H9 (cell line): ENCODE measurements at regions not wholly inside any gene's neighbourhood (a gene's known extent, or its start where the extent isn't known, plus 50 kb on each side); places are given as distances from the start of the nearest gene placed in this dataset.
"Not testable (repeated sequence)": the region's sequence is repeated elsewhere in the genome, so short reads cannot be mapped to it uniquely, and the experiment has no call there.

Experiments
- DNase-seq: peaks from one replicate; pipeline ENCODE4 v3.0.0-alpha.2; 2017
- H2AFZ ChIP-seq: one replicate; pipeline ENCODE4 v1.6.1; 2013; ENCODE audit warnings: mild to moderate bottlenecking, low read length, control low read depth, moderate library complexity
- H2AK5ac ChIP-seq: 2 replicates; pipeline ENCODE4 v1.6.1; 2013; ENCODE audit warnings: low read length, control low read depth, mixed read lengths; ENCODE audit not compliant: insufficient read length
- H2BK120ac ChIP-seq: one replicate; pipeline ENCODE4 v1.6.1; 2013; ENCODE audit warnings: low read depth, mild to moderate bottlenecking, low read length, control low read depth, inconsistent platforms; ENCODE audit not compliant: poor library complexity, severe bottlenecking
- H2BK12ac ChIP-seq: 2 replicates; pipeline ENCODE4 v1.6.1; 2013; ENCODE audit warnings: low read length, control low read depth, mixed read lengths, low read depth; ENCODE audit not compliant: insufficient read length
- H2BK15ac ChIP-seq: 2 replicates; pipeline ENCODE4 v1.6.1; 2013; ENCODE audit warnings: low read depth, low read length, control low read depth
- H2BK20ac ChIP-seq: one replicate; pipeline ENCODE4 v1.6.1; 2013; ENCODE audit warnings: low read depth, mild to moderate bottlenecking, low read length, control low read depth, inconsistent platforms; ENCODE audit not compliant: poor library complexity, severe bottlenecking
- H2BK5ac ChIP-seq: 2 replicates; pipeline ENCODE4 v1.6.1; 2013; ENCODE audit warnings: low read length, control low read depth, mixed read lengths; ENCODE audit not compliant: insufficient read length
- H3K14ac ChIP-seq: 2 replicates; pipeline ENCODE4 v1.6.1; 2013; ENCODE audit warnings: low read length, control low read depth; ENCODE audit not compliant: insufficient read depth
- H3K18ac ChIP-seq: 2 replicates; pipeline ENCODE4 v1.6.1; 2013; ENCODE audit warnings: low read depth, mild to moderate bottlenecking, mixed read lengths, low read length, control low read depth; ENCODE audit not compliant: insufficient read length
- H3K23ac ChIP-seq: 2 replicates; pipeline ENCODE4 v1.6.1; 2013; ENCODE audit warnings: low read length, control low read depth, mixed read lengths, low read depth; ENCODE audit not compliant: insufficient read length
- H3K23me2 ChIP-seq: 2 replicates; pipeline ENCODE4 v1.6.1; 2013; ENCODE audit warnings: low read depth, mild to moderate bottlenecking, mixed read lengths, low read length, control low read depth; ENCODE audit not compliant: insufficient read length, poor library complexity, severe bottlenecking
- H3K27ac ChIP-seq: 2 replicates; pipeline ENCODE4 v1.5.1; 2013; ENCODE audit warnings: low read length, control low read depth, mixed read lengths, low read depth; ENCODE audit not compliant: insufficient read length
- H3K27me3 ChIP-seq: 2 replicates; pipeline ENCODE4 v1.6.1; 2013; ENCODE audit warnings: low read length, control low read depth, inconsistent platforms; ENCODE audit not compliant: insufficient read depth
- H3K4ac ChIP-seq: 2 replicates; pipeline ENCODE4 v1.6.1; 2013; ENCODE audit warnings: low read depth, mild to moderate bottlenecking, control low read depth, inconsistent platforms, low read length, moderate library complexity
- H3K4me1 ChIP-seq: 2 replicates; pipeline ENCODE4 v1.6.1; 2013; ENCODE audit warnings: low read length, control low read depth, inconsistent platforms; ENCODE audit not compliant: insufficient read depth
- H3K4me2 ChIP-seq: 2 replicates; pipeline ENCODE4 v1.6.1; 2013; ENCODE audit warnings: low read length, control low read depth, mixed read lengths; ENCODE audit not compliant: insufficient read length, insufficient read depth
- H3K56ac ChIP-seq: 2 replicates; pipeline ENCODE4 v1.6.1; 2013; ENCODE audit warnings: low read depth, mild to moderate bottlenecking, mixed read lengths, low read length, control low read depth; ENCODE audit not compliant: insufficient read length
- H3K79me1 ChIP-seq: 2 replicates; pipeline ENCODE4 v1.6.1; 2013; ENCODE audit warnings: low read depth, mild to moderate bottlenecking, moderate library complexity, low read length, control low read depth, inconsistent platforms; ENCODE audit not compliant: insufficient read depth, poor library complexity, severe bottlenecking
- H3K79me2 ChIP-seq: 2 replicates; pipeline ENCODE4 v1.6.1; 2013; ENCODE audit warnings: low read length, control low read depth, inconsistent platforms; ENCODE audit not compliant: insufficient read depth
- H3K9ac ChIP-seq: 2 replicates; pipeline ENCODE4 v1.6.1; 2013; ENCODE audit warnings: low read length, control low read depth, mixed read lengths; ENCODE audit not compliant: insufficient read length; ENCODE audit errors: extremely low read depth
- H3K9me3 ChIP-seq: one replicate; pipeline ENCODE4 v1.6.1; 2013; ENCODE audit warnings: low read depth, low read length, inconsistent platforms; ENCODE audit not compliant: control insufficient read depth
- H3T11ph ChIP-seq: one replicate; pipeline ENCODE4 v1.6.1; 2013; ENCODE audit warnings: mild to moderate bottlenecking, low read length, control low read depth, inconsistent platforms
- H4K20me1 ChIP-seq: one replicate; pipeline ENCODE4 v1.6.1; 2013; ENCODE audit not compliant: control insufficient read depth, insufficient read length, insufficient read depth
- H4K5ac ChIP-seq: 2 replicates; pipeline ENCODE4 v1.6.1; 2013; ENCODE audit warnings: low read depth, mild to moderate bottlenecking, mixed read lengths, low read length, control low read depth; ENCODE audit not compliant: insufficient read length
- H4K8ac ChIP-seq: replicated peaks from 2 replicates; pipeline ENCODE4 v1.6.1; 2013; ENCODE audit warnings: low read length, control low read depth, mixed read lengths, low read depth; ENCODE audit not compliant: insufficient read length
- H4K91ac ChIP-seq: 2 replicates; pipeline ENCODE4 v1.6.1; 2013; ENCODE audit warnings: low read depth, mild to moderate bottlenecking, moderate library complexity, mixed read lengths, low read length, control low read depth; ENCODE audit not compliant: insufficient read length
- H3K27ac Mint-ChIP-seq, 3 experiments: 2 replicates in 2 of 3; 3 replicates in 1 of 3; pipeline ENCODE4 v1.8.0; 2020 to 2021; ENCODE audit warnings: mixed read lengths in 3 of 3, mild to moderate bottlenecking in 1 of 3, moderate library complexity in 1 of 3
- H3K27me3 Mint-ChIP-seq: 2 replicates; pipeline ENCODE4 v1.8.0; 2021; ENCODE audit warnings: low read depth, mild to moderate bottlenecking, moderate library complexity, mixed read lengths
- H3K36me3 Mint-ChIP-seq, 3 experiments: 2 replicates in 2 of 3; 3 replicates in 1 of 3; pipeline ENCODE4 v1.8.0; 2020 to 2021; ENCODE audit warnings: low read depth in 3 of 3, mixed read lengths in 3 of 3; ENCODE audit not compliant: insufficient read depth in 1 of 3
- H3K4me1 Mint-ChIP-seq, 2 experiments: 2 replicates each; pipeline ENCODE4 v1.8.0; 2020; ENCODE audit warnings: mixed read lengths in 2 of 2
- H3K4me3 Mint-ChIP-seq, 2 experiments: 2 replicates in 1 of 2; 3 replicates in 1 of 2; pipeline ENCODE4 v1.8.0; 2020 to 2021; ENCODE audit warnings: mild to moderate bottlenecking in 2 of 2, mixed read lengths in 2 of 2, moderate library complexity in 1 of 2
- H3K9me3 Mint-ChIP-seq, 2 experiments: 2 replicates in 1 of 2; 3 replicates in 1 of 2; pipeline ENCODE4 v1.8.0; 2020; ENCODE audit warnings: mild to moderate bottlenecking in 2 of 2, mixed read lengths in 2 of 2, moderate library complexity in 1 of 2
- WGBS: extraction: QIAGEN DNeasy Blood & Tissue Kit; methylation state at CpG from one replicate; pipeline ENCODE4 v1.1.7; 2013; ENCODE audit warnings: missing lambda C conversion rate, low lambda C conversion rate, mixed read lengths; ENCODE audit not compliant: insufficient read length; ENCODE audit errors: extremely low coverage; 5-methylcytosine and 5-hydroxymethylcytosine counted together
- TF ChIP-seq, protein P1 (sequence below): fragments of 200-600 bp; sonication (generic); conservative IDR thresholded peaks from 3 replicates; pipeline ENCODE4 v1.8.0; 2021; ENCODE audit warnings: antibody characterized with exemption, mild to moderate bottlenecking

DNA sequence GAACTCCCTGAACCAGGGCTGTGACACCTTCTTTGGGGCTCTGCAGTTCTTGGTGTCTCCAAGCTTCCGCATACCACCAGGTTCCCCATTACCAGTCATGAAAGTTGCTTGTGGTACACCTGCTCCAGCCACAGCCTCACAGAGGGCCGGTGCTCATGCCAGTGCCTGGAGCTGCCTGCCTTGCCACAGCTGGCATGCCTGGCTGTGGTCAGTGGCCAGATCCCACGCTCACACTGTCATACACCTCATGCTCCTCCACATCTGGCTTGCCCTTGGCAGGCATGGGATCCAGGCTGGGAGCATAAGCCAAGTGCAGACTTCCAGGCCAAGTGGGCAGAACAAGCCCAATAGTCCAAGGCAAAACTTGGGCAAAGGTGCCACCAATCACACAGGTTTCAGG lies 1054.9 kb downstream of the SLITRK5 start:
- H4K5ac ChIP-seq = no peak overlapping the region
- no peak overlapping the region for H2BK12ac ChIP-seq
- peaks cover 0 to 3% (median 0%) of the 10 kb centered on the region in 3 experiments; a peak in 2 of 7 replicates for H3K36me3 Mint-ChIP-seq
- no peak overlapping the region for H3K9ac ChIP-seq
- no peak overlapping the region for H2BK5ac ChIP-seq
- no peak overlapping the region for H2AFZ ChIP-seq
- H3K4me1 ChIP-seq = no peaks in the 10 kb centered on the region
- H3K9me3 Mint-ChIP-seq = peaks cover 0 to 6% of the 10 kb centered on the region in 2 experiments; a peak in 2 of 5 replicates
- no peaks in the 10 kb centered on the region for H3K9me3 ChIP-seq
- H3K4me3 Mint-ChIP-seq = no peak overlapping the region
- no peaks in the 10 kb centered on the region for H3K79me1 ChIP-seq
- H3K79me2 ChIP-seq = no peaks in the 10 kb centered on the region
- peak overlapping the region in 1 of 3 experiments; percentile 52; a peak in 1 of 7 replicates for H3K27ac Mint-ChIP-seq
- H4K8ac ChIP-seq = no peak overlapping the region
- H3K4ac ChIP-seq = no peak overlapping the region
- WGBS = no CpG with 5 or more reads among the region's 3 CpGs
- H3T11ph ChIP-seq = no peak overlapping the region
- H3K23ac ChIP-seq = no peak overlapping the region
- H2BK20ac ChIP-seq = no peak overlapping the region
- no peaks in the 10 kb centered on the region for H3K23me2 ChIP-seq
- no peak overlapping the region for H3K14ac ChIP-seq
- DNase-seq = no peak
- H2AK5ac ChIP-seq = no peak overlapping the region
- no peak overlapping the region for H2BK120ac ChIP-seq
- no peak overlapping the region for H3K27ac ChIP-seq
- no peak overlapping the region for H2BK15ac ChIP-seq
- no peaks in the 10 kb centered on the region for H4K20me1 ChIP-seq
- no peaks in the 10 kb centered on the region for H3K4me1 Mint-ChIP-seq
- TF ChIP-seq, protein P1, sequence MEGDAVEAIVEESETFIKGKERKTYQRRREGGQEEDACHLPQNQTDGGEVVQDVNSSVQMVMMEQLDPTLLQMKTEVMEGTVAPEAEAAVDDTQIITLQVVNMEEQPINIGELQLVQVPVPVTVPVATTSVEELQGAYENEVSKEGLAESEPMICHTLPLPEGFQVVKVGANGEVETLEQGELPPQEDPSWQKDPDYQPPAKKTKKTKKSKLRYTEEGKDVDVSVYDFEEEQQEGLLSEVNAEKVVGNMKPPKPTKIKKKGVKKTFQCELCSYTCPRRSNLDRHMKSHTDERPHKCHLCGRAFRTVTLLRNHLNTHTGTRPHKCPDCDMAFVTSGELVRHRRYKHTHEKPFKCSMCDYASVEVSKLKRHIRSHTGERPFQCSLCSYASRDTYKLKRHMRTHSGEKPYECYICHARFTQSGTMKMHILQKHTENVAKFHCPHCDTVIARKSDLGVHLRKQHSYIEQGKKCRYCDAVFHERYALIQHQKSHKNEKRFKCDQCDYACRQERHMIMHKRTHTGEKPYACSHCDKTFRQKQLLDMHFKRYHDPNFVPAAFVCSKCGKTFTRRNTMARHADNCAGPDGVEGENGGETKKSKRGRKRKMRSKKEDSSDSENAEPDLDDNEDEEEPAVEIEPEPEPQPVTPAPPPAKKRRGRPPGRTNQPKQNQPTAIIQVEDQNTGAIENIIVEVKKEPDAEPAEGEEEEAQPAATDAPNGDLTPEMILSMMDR = no peak
- no peaks in the 10 kb centered on the region for H3K27me3 ChIP-seq
- no peaks in the 10 kb centered on the region for H3K27me3 Mint-ChIP-seq
- no peak overlapping the region for H4K91ac ChIP-seq
- H3K4me2 ChIP-seq = no peak overlapping the region
- H3K18ac ChIP-seq = no peak overlapping the region
- no peak overlapping the region for H3K56ac ChIP-seq

DNA sequence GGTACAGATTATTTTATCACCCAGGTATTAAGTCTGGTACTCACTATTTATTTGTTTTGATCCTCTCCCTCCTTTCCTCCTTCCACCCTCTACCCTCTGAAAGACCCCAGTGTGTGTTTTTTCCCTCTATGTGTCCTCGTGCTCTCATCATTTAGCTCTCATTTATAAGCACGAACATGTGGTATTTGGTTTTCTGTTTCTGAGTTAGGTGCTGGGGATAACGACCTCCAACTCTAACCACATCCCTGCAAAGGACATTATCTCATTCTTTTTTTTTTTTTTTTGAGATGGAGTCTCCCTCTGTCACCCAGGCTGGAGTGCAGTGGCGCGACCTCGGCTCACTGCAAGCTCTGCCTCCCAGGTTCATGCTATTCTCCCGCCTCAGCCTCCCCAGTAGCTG lies 1056.1 kb downstream of the SLITRK5 start:
- H2BK12ac ChIP-seq, H2BK20ac ChIP-seq, H3K4me3 Mint-ChIP-seq: not testable (repeated sequence)

More for the DNA sequence above, 1056.1 kb downstream of the SLITRK5 start:
- H3K27ac ChIP-seq, H2AFZ ChIP-seq, H2BK5ac ChIP-seq, H3K18ac ChIP-seq, H3K79me2 ChIP-seq, H2AK5ac ChIP-seq, H3K9me3 Mint-ChIP-seq, H3K14ac ChIP-seq, H3K56ac ChIP-seq, H4K20me1 ChIP-seq, H4K5ac ChIP-seq, DNase-seq, H4K91ac ChIP-seq, H4K8ac ChIP-seq, H3K4ac ChIP-seq, H3T11ph ChIP-seq, H3K36me3 Mint-ChIP-seq, H3K4me1 ChIP-seq, H2BK15ac ChIP-seq, H3K9ac ChIP-seq, H3K27me3 ChIP-seq, H3K9me3 ChIP-seq, H3K23ac ChIP-seq, H3K4me2 ChIP-seq, H3K79me1 ChIP-seq, H3K27ac Mint-ChIP-seq, H3K27me3 Mint-ChIP-seq, H3K4me1 Mint-ChIP-seq, H3K23me2 ChIP-seq, H2BK120ac ChIP-seq: not testable (repeated sequence)
- no CpG with 5 or more reads among the region's 7 CpGs for WGBS
